ENCODE measurements at regions not wholly inside any gene's neighbourhood (a gene's known extent, or its start where the extent isn't known, plus 50 kb on each side); places are given as distances from the start of the nearest gene placed in this dataset.
A peak's percentile ranks its signal among the peaks of the same experiment; 100 is the strongest.

DNA sequence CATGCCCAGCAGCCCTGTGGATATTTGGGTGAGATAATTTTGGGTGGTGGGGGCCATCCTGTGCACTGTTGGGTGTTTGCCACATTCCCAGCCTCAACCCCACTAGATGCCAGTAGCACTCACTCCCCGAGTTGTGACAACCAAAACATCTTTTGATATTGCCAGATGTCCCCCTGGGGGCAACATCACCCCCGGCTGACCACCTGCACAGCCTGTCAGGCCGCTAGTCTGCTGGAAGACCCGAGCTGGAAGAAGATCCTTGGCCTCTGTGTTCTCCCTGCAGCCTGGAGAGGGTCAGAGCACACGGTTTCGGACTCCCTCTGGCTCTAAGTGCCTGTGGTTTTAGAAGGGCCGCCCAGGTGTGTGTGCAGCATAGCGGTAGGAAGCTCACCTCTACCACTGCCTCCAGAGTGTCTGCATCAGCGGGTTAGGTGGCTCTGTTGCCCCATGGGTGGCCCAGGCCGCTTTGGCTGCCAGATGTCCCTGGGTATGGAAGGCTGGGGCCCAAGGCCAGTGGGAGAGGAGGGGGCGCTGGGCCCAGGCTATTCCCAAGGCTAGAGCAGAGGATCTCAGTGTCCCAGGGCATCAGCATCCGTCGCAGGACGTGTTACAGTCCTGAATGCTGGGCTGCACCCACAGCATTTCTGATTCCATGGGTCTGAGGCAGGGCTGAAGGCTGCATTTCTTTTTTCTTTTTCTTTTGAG lies 195.8 kb upstream of the GSE1 start:
- Histone ChIP-seq H3K9ac (ENCODE audit: low read length) (no peak overlapping the region), H3K27me3 (ENCODE audit: control insufficient read depth in 1 of 2, insufficient read depth in 2 of 2, low read length in 2 of 2) (no peaks in the 10 kb centered on the region), H3K4me1 (ENCODE audit: insufficient read depth, low read length) (peaks cover 12% of the 10 kb centered on the region), H3K36me3 (ENCODE audit: insufficient read depth, low read length) (no peaks in the 10 kb centered on the region), H3K27ac (ENCODE audit: low read depth, low read length) (peak overlapping the region; percentile 38), H3K4me3 (ENCODE audit: low read depth in 1 of 2, low read length in 2 of 2) (no peak overlapping the region), H3K9me3 (ENCODE audit: low read length) (no peaks in the 10 kb centered on the region)

DNA sequence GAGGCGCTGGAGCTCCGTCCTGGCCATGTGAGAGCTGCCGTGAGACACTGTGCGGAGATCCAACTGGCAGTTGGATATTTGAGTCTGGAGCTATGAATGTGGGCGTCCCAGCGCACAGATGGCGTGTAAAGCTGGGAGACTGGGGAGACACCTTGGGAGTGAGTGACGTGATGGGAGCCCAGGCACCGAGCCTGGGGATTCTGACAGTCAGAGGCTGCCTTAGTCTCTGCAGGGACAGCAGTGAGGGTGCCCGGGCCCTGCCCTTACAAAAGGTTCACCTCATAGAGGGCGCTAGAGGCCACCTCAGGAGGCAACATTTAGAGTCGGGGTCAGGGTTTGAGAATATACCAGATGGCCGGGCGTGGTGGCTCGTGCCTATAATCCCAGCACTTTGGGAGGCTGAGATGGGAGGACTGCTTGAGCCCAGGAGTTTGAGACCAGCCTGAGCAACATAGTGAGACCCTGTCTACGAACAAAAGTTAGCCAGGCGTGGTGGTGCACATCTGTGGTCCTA lies 194.1 kb upstream of the GSE1 start:
- no peaks in the 10 kb centered on the region for H3K36me3 ChIP-seq (ENCODE audit: insufficient read depth, low read length)
- peaks cover 12% of the 10 kb centered on the region for H3K4me1 ChIP-seq (ENCODE audit: insufficient read depth, low read length)
- H3K9ac ChIP-seq (ENCODE audit: low read length) = no peak overlapping the region
- no peaks in the 10 kb centered on the region for H3K9me3 ChIP-seq (ENCODE audit: low read length)
- H3K4me3 ChIP-seq (ENCODE audit: low read depth in 1 of 2, low read length in 2 of 2) = no peak overlapping the region
- H3K27me3 ChIP-seq (ENCODE audit: control insufficient read depth in 1 of 2, insufficient read depth in 2 of 2, low read length in 2 of 2) = no peaks in the 10 kb centered on the region
- H3K27ac ChIP-seq (ENCODE audit: low read depth, low read length) = no peak overlapping the region

GRCh38 chr16:85419503-85420408 lies 193.4 kb upstream of the GSE1 start:
- Histone ChIP-seq H3K27ac (ENCODE audit: low read depth, low read length) (no peak overlapping the region), H3K4me1 (ENCODE audit: insufficient read depth, low read length) (peaks cover 12% of the 10 kb centered on the region), H3K4me3 (ENCODE audit: low read depth in 1 of 2, low read length in 2 of 2) (no peak overlapping the region), H3K27me3 (ENCODE audit: control insufficient read depth in 1 of 2, insufficient read depth in 2 of 2, low read length in 2 of 2) (no peaks in the 10 kb centered on the region), H3K36me3 (ENCODE audit: insufficient read depth, low read length) (no peaks in the 10 kb centered on the region), H3K9ac (ENCODE audit: low read length) (no peak overlapping the region), H3K9me3 (ENCODE audit: low read length) (no peaks in the 10 kb centered on the region)

GRCh38 chr16:85420501-85421337 lies 192.4 kb upstream of the GSE1 start:
- Histone ChIP-seq H3K4me1 (ENCODE audit: insufficient read depth, low read length) (peaks cover 4% of the 10 kb centered on the region), H3K4me3 (ENCODE audit: low read depth in 1 of 2, low read length in 2 of 2) (no peak overlapping the region), H3K36me3 (ENCODE audit: insufficient read depth, low read length) (no peaks in the 10 kb centered on the region), H3K9me3 (ENCODE audit: low read length) (no peaks in the 10 kb centered on the region), H3K27ac (ENCODE audit: low read depth, low read length) (no peak overlapping the region), H3K9ac (ENCODE audit: low read length) (no peak overlapping the region), H3K27me3 (ENCODE audit: control insufficient read depth in 1 of 2, insufficient read depth in 2 of 2, low read length in 2 of 2) (no peaks in the 10 kb centered on the region)

- no peaks in the 10 kb centered on the region for H3K4me1 ChIP-seq (ENCODE audit: insufficient read depth, low read length)
- H3K27ac ChIP-seq (ENCODE audit: low read depth, low read length) = no peak overlapping the region
- no peaks in the 10 kb centered on the region for H3K9me3 ChIP-seq (ENCODE audit: low read length)
- no peak overlapping the region for H3K4me3 ChIP-seq (ENCODE audit: low read depth in 1 of 2, low read length in 2 of 2)
- no peaks in the 10 kb centered on the region for H3K27me3 ChIP-seq (ENCODE audit: control insufficient read depth in 1 of 2, insufficient read depth in 2 of 2, low read length in 2 of 2)
- no peaks in the 10 kb centered on the region for H3K36me3 ChIP-seq (ENCODE audit: insufficient read depth, low read length)
- H3K9ac ChIP-seq (ENCODE audit: low read length) = no peak overlapping the region
These were observed 191.6 kb upstream of the GSE1 start for GRCh38 chr16:85421338-85422195.

- Histone ChIP-seq H3K4me1 (ENCODE audit: insufficient read depth, low read length) (no peaks in the 10 kb centered on the region), H3K4me3 (ENCODE audit: low read depth in 1 of 2, low read length in 2 of 2) (no peak overlapping the region), H3K27me3 (ENCODE audit: control insufficient read depth in 1 of 2, insufficient read depth in 2 of 2, low read length in 2 of 2) (no peaks in the 10 kb centered on the region), H3K9ac (ENCODE audit: low read length) (no peak overlapping the region), H3K36me3 (ENCODE audit: insufficient read depth, low read length) (no peaks in the 10 kb centered on the region), H3K9me3 (ENCODE audit: low read length) (no peaks in the 10 kb centered on the region), H3K27ac (ENCODE audit: low read depth, low read length) (no peak overlapping the region)
These were observed 190.9 kb upstream of the GSE1 start for GRCh38 chr16:85422196-85422631.

DNA sequence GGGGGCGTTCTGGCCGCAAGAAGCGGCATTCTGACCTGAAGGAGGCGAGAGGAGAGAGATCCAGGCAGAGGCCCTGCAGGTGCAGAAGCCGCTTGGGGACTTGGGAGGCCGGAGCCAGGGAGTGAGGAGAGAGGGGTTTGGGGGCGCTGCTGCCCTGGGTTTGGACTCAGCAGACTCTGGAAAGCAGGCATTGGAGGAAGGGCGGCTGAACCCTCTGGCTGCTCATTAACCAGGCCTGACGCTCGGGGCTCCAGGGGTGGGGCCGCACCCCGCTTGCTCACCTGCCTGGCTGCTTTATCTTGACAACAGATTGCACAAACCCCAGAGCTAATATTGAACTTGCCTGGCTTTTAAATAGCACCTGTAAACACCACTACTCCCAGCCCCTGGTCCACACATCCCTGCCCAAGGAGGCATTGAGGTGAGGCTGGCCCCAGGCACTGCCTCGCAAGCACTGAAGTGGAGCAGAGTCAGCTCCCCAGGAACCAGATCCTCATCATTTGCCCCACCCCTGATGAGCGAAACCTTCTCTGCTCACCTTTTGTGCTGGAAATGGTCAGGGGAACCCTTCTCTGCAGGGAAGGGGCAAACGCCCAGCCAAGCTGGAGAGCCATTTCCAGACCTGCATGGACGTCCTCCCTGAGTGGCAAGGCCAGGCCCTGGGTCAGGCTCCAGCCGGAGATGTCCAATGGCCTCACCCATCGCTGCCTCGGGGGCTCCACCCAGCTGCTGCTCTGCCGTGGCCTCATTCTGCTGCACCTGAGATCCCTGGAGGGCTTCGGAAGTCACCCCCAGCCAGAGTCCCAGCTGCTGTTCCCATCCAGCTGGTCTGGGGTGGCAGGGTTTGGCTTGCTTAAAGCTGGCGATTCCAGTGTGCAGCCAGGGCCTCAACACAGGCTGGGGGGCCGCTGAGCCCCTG lies 190.2 kb upstream of the GSE1 start:
- no peak overlapping the region for H3K27ac ChIP-seq (ENCODE audit: low read depth, low read length)
- no peak overlapping the region for H3K4me3 ChIP-seq (ENCODE audit: low read depth in 1 of 2, low read length in 2 of 2)
- no peak overlapping the region for H3K9ac ChIP-seq (ENCODE audit: low read length)
- H3K36me3 ChIP-seq (ENCODE audit: insufficient read depth, low read length) = no peaks in the 10 kb centered on the region
- no peaks in the 10 kb centered on the region for H3K4me1 ChIP-seq (ENCODE audit: insufficient read depth, low read length)
- H3K27me3 ChIP-seq (ENCODE audit: control insufficient read depth in 1 of 2, insufficient read depth in 2 of 2, low read length in 2 of 2) = no peaks in the 10 kb centered on the region
- no peaks in the 10 kb centered on the region for H3K9me3 ChIP-seq (ENCODE audit: low read length)

- H3K9me3 ChIP-seq (ENCODE audit: low read length) = no peaks in the 10 kb centered on the region
- H3K4me3 ChIP-seq (ENCODE audit: low read depth in 1 of 2, low read length in 2 of 2) = no peak overlapping the region
- no peaks in the 10 kb centered on the region for H3K36me3 ChIP-seq (ENCODE audit: insufficient read depth, low read length)
- no peak overlapping the region for H3K27ac ChIP-seq (ENCODE audit: low read depth, low read length)
- H3K9ac ChIP-seq (ENCODE audit: low read length) = no peak overlapping the region
- H3K4me1 ChIP-seq (ENCODE audit: insufficient read depth, low read length) = no peaks in the 10 kb centered on the region
- no peaks in the 10 kb centered on the region for H3K27me3 ChIP-seq (ENCODE audit: control insufficient read depth in 1 of 2, insufficient read depth in 2 of 2, low read length in 2 of 2)
These were observed 189.5 kb upstream of the GSE1 start for GRCh38 chr16:85423631-85424030.

DNA sequence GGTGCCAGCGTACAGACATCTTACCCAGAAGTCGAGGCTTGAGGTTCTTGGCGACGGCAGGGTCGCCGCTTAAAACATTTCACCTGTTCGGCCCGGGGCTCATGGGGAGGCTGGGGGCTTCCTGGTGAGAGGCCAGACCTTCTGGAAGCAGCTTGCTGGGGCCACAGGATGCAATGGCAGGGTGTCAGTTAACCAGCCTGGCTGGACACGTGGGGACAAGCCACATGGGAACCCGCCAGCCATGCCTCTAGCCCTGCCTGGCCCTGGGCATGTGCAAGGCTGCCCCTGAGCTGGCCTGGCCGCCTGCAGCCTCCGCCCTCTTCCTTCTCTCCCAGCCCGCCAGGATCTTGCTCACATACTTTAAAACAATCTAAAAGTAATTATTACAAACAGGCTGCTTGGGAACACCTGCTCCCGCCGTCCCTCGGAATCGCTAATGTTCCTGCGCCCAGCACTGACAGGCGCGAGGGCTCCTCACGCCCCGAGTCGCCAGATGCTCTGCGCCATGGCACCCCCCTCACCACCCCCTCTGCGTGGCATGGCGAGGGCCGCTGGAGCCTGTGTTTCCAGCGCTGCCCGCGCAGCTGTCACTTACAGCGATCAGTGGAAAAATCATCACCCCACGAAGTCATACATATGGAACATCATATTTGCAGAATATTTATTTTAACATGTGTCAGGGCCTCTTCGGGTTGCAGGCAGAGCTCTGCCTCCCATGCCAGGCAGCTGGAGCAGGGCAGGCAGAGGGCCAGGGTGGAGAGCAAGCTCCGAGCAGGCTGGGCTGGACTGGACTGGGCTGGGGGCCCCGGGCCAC lies 188.7 kb upstream of the GSE1 start:
- no peaks in the 10 kb centered on the region for H3K36me3 ChIP-seq (ENCODE audit: insufficient read depth, low read length)
- H3K9ac ChIP-seq (ENCODE audit: low read length) = no peak overlapping the region
- no peak overlapping the region for H3K27ac ChIP-seq (ENCODE audit: low read depth, low read length)
- no peaks in the 10 kb centered on the region for H3K27me3 ChIP-seq (ENCODE audit: control insufficient read depth in 1 of 2, insufficient read depth in 2 of 2, low read length in 2 of 2)
- H3K9me3 ChIP-seq (ENCODE audit: low read length) = no peaks in the 10 kb centered on the region
- no peak overlapping the region for H3K4me3 ChIP-seq (ENCODE audit: low read depth in 1 of 2, low read length in 2 of 2)
- no peaks in the 10 kb centered on the region for H3K4me1 ChIP-seq (ENCODE audit: insufficient read depth, low read length)
